ENCODE measurements at regions not wholly inside any gene's neighbourhood (a gene's known extent, or its start where the extent isn't known, plus 50 kb on each side); places are given as distances from the start of the nearest gene placed in this dataset.

GRCh38 chr7:145293228-145293701 is 457.4 kb upstream of the TPK1 start:
- intact Hi-C loops (cut with micrococcal nuclease): loop anchor here (5.0 kb wide), 1 partner anchor 701 kb away; no protein-coding TSS in a partner anchor

- intact Hi-C loops (cut with micrococcal nuclease): no loop called here
Measured at GRCh38 chr7:145289384-145289783, 453.5 kb upstream of the TPK1 start.

GRCh38 chr7:145276118-145276517 is 440.3 kb upstream of the TPK1 start:
- intact Hi-C loops (cut with micrococcal nuclease): no loop called here

DNA sequence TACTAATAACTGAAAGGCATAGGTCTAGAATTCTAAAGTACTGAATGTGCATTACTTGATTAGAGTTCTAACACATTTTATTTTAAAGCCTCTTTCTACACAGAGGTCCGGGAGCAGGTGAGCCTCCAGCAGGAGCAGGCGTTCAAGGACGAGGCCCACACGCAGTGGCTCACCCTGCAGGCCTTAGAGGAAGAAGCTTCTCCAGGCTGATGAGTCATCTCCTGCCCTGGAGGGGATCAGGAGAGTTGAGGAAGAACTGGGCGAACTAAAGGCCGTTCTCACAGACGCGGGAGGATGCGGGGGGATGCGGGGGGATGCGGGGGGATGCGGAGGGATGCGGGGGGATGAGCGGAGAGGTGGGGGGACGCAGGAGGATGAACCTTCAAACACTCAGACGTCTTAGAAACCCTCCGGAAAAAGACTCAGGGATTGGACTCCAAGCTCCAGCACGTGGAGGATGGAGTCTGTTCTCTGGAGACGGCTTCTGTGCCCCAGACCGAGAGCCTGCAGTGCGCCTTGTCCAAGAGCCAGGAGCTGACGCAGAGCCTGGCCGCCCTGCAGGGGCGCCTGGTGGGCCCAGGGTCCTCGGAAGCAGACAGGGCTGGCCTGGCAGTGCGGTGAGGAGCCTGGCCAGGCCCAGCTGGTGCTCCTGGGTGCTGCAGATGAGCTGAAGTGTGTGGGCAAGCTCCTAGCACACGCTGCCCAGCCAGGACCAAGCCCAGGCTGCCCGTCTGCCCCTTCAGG is 433.7 kb upstream of the TPK1 start:
- intact Hi-C loops (cut with micrococcal nuclease): no loop called here

- intact Hi-C loops (cut with micrococcal nuclease): no loop called here
Measured at GRCh38 chr7:145265180-145265579, 429.3 kb upstream of the TPK1 start.

GRCh38 chr7:145263886-145264285 is 428.0 kb upstream of the TPK1 start:
- intact Hi-C loops (cut with micrococcal nuclease): no loop called here

DNA sequence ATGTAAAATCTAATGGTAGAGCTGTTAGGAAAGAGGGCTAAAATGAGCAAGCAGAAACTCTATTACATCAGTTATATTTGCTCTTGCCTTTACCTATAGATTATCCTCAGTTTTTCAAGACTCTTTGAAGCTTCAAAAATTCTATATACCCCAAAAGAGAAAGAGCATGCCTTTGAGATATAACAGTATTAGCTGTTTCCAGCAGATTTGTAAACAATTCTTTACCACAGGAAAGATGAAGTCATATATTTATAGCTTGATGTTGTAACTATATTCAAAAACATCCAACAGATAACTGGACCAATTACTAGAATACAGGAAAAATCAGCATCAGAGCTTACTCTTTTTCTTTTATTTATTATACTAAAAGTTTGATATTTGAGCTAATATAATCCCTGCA is 416.2 kb upstream of the TPK1 start:
- intact Hi-C loops (cut with micrococcal nuclease): no loop called here

- intact Hi-C loops (cut with micrococcal nuclease): no loop called here
Measured at GRCh38 chr7:145224775-145225174, 388.9 kb upstream of the TPK1 start.

DNA sequence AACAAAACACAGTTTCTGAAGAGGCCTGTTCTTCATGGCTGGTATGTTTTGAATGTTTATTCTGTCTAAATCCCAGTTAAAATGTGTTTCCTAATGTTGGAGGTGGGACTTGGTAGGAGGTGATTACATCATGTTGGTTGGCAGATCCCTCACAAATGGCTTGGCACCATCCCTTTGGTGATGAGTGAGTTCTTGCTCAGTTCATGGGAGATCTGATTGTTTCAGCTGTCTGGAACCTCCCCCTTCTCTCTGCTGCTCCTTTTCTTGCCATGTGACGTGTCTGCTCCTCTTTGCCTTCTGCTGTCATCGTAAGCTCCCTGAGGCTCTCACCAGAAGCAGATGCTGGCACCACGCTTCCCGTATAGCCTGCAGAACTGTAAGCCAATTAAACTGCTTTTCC is 383.6 kb upstream of the TPK1 start:
- intact Hi-C loops (cut with micrococcal nuclease): no loop called here

GRCh38 chr7:145216866-145217265 is 381.0 kb upstream of the TPK1 start:
- intact Hi-C loops (cut with micrococcal nuclease): no loop called here

- intact Hi-C loops (cut with micrococcal nuclease): no loop called here
Measured at GRCh38 chr7:145212050-145212449, 376.2 kb upstream of the TPK1 start.

DNA sequence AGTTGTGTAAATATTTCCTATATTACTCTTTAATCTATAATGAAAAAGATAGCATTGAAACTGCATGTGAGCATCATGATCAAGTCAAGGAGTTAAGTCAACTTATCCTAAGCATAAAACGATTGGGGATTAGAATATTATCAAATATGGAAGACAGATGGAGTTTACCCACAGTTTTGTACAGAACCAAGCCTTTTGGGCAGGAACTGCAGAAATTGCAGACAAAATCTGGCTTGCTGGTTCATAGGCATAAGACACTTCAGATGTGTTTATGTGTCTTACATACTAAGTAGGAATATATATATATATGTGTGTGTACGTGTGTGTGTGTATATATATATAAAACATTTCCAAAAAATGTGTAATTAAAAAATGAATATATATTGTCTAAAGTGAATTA is 375.4 kb upstream of the TPK1 start:
- intact Hi-C loops (cut with micrococcal nuclease): no loop called here

GRCh38 chr7:145193951-145194350 is 358.1 kb upstream of the TPK1 start:
- intact Hi-C loops (cut with micrococcal nuclease): no loop called here

GRCh38 chr7:145184956-145185355 is 349.1 kb upstream of the TPK1 start:
- intact Hi-C loops (cut with micrococcal nuclease): no loop called here

GRCh38 chr7:145183069-145183468 is 347.2 kb upstream of the TPK1 start:
- intact Hi-C loops (cut with micrococcal nuclease): no loop called here

GRCh38 chr7:145175366-145175765 is 339.5 kb upstream of the TPK1 start:
- intact Hi-C loops (cut with micrococcal nuclease): no loop called here

DNA sequence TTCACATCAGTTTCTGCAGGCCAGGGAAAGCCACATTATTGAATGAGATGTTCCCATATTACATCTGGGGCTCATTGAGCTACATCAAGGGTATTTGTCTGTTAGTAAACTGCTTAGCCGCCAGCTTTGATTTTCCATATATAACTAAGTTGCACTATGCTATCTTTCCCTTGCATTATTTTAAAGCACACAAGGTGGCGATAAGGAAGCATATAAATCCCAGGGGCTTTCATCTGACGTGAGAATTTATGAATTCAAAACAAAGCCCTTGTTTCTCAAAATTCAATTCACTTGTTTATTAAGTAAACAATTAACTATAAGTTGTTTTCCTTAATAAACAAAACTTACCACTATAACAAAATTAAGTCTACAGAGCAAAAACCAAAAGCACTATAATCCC is 334.1 kb upstream of the TPK1 start:
- intact Hi-C loops (cut with micrococcal nuclease): no loop called here

GRCh38 chr7:145168879-145169278 is 333.0 kb upstream of the TPK1 start:
- intact Hi-C loops (cut with micrococcal nuclease): no loop called here

DNA sequence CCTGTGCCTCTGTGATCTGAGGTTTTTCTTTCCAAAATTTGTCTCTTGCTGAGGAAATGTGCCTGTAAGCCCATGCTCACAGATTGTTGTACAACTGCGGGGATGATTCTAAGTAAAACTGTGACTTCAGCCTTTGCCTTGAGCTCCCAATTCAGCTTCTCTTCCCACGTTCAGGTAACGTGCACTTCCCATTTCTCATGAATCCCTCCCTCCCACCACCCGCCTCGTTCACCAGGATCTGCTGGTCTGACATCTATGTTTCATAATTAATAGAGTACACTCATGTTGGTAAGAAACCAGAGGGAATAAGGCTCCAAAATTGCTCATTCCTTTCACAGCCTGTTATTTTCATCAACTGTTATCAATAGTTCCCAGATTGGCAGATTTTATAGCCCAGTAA is 332.6 kb upstream of the TPK1 start:
- intact Hi-C loops (cut with micrococcal nuclease): no loop called here

- intact Hi-C loops (cut with micrococcal nuclease): no loop called here
Measured at GRCh38 chr7:145156834-145157233, 321.0 kb upstream of the TPK1 start.

- intact Hi-C loops (cut with micrococcal nuclease): no loop called here
Measured at GRCh38 chr7:145152589-145152988, 316.7 kb upstream of the TPK1 start.

GRCh38 chr7:145151676-145152075 is 315.8 kb upstream of the TPK1 start:
- intact Hi-C loops (cut with micrococcal nuclease): no loop called here

- intact Hi-C loops (cut with micrococcal nuclease): loop anchor here (10.0 kb wide), 1 partner anchor 413 kb away; no protein-coding TSS in a partner anchor
Measured at GRCh38 chr7:145147865-145148264, 312.0 kb upstream of the TPK1 start.

Measured in T-helper 1 cell treated with Interleukin-12 subunit alpha and Interleukin-12 subunit beta and Interleukin-4 antibody, amounts not matched to agents 30 ng/mL and 1 ng/mL, for 36 hours (primary cell).